NCI-H2107 treated with DMSO at 0.1 percent for 48 hours (cell line): ENCODE measurements at regions not wholly inside any gene's neighbourhood (a gene's known extent, or its start where the extent isn't known, plus 50 kb on each side); places are given as distances from the start of the nearest gene placed in this dataset.
A peak's percentile ranks its signal among the peaks of the same experiment; 100 is the strongest.
"Not testable (repeated sequence)": the region's sequence is repeated elsewhere in the genome, so short reads cannot be mapped to it uniquely, and the experiment has no call there.

ENCODE experiments used
- DNase-seq: peaks from one replicate; lab custom pipeline; 2025; ENCODE audit not compliant: unreplicated experiment; lab: John Stamatoyannopoulos, UW

- DNase-seq, result no peak
Observed at GRCh38 chr17:68135141-68135887, 99.8 kb downstream of the KPNA2 start.

- no peak for DNase-seq
Observed at GRCh38 chr17:68141050-68141449, 105.5 kb downstream of the KPNA2 start.

- DNase-seq, result no peak
Observed at GRCh38 chr17:68142595-68142994, 105.2 kb upstream of the AMZ2 start.

- DNase-seq, result no peak
Observed at GRCh38 chr17:68143425-68143824, 104.4 kb upstream of the AMZ2 start.

- DNase-seq, result no peak
Observed at GRCh38 chr17:68145088-68145487, 102.8 kb upstream of the AMZ2 start.

- no peak for DNase-seq
Observed at GRCh38 chr17:68148936-68149335, 98.9 kb upstream of the AMZ2 start.

- no peak for DNase-seq
Observed at GRCh38 chr17:68152161-68152571, 95.7 kb upstream of the AMZ2 start.

- DNase-seq, result no peak
Observed at GRCh38 chr17:68155692-68156091, 92.2 kb upstream of the AMZ2 start.

- DNase-seq, result no peak
Observed at GRCh38 chr17:68161644-68162428, 86.0 kb upstream of the AMZ2 start.

- not testable (repeated sequence) for DNase-seq
Observed at GRCh38 chr17:68168273-68169164, 79.3 kb upstream of the AMZ2 start.

- DNase-seq, result not testable (repeated sequence)
Observed at GRCh38 chr17:68169165-68169821, 78.5 kb upstream of the AMZ2 start.

GRCh38 chr17:68169840-68170239, 78.0 kb upstream of the AMZ2 start:
- DNase-seq, result no peak

- DNase-seq, result no peak
Observed at GRCh38 chr17:68170246-68170645, 77.6 kb upstream of the AMZ2 start.

- peak; percentile 49 for DNase-seq
Observed at GRCh38 chr17:68172461-68172954, 75.3 kb upstream of the AMZ2 start.

- DNase-seq, result no peak
Observed at GRCh38 chr17:68175416-68175815, 72.4 kb upstream of the AMZ2 start.

GRCh38 chr17:68175905-68176304, 71.9 kb upstream of the AMZ2 start:
- no peak for DNase-seq

- peak; percentile 18 for DNase-seq
Observed at GRCh38 chr17:68176718-68177117, 71.1 kb upstream of the AMZ2 start.

- no peak for DNase-seq
Observed at GRCh38 chr17:68178831-68179230, 69.0 kb upstream of the AMZ2 start.

GRCh38 chr17:68179236-68179925, 68.5 kb upstream of the AMZ2 start:
- DNase-seq, result no peak

GRCh38 chr17:68179926-68180285, 67.9 kb upstream of the AMZ2 start:
- no peak for DNase-seq
